ENCODE measurements at regions not wholly inside any gene's neighbourhood (a gene's known extent, or its start where the extent isn't known, plus 50 kb on each side); places are given as distances from the start of the nearest gene placed in this dataset.

DNA sequence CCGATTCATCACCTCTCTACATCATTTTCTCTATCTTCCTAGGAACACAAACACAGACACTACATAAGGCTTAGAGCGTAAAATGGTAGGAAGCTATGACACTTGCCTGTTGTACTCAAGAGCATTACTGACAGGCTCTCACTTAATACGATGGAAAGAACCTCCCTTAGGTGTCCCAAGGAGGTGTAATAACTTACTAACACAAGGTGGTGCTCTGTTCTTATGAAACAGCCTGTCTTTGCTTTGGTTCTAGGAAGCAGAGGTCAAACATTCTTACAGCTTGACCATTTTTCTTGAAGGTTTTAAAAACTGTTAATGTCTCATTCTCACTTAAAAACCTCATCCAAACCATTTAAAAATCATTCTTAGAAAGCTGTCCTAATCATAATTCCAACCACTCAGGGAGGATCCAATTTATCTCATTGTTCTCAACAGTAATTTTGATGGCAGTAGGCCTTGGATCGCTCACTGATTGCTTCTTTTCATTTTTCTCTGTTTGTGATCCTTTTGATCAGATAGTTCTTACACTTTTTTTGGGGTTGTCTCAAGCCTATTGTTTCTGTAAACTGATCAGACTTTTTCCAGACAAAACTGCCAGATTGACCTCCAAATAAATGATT, 317.8 kb upstream of the AGTR1 start:
- Histone ChIP-seq H3K9me3 (replicated peaks; ENCODE audit: control insufficient read depth, insufficient read depth, low read length) (no peaks in the 10 kb centered on the region), H3K36me3 (ENCODE audit: control insufficient read depth in 2 of 2, insufficient read depth in 2 of 2, low read length in 1 of 2) (no peaks in the 10 kb centered on the region), H3K4me3 (no peak overlapping the region), H3K4me2 (ENCODE audit: control insufficient read depth, insufficient read depth) (no peak overlapping the region), H3K4me1 (ENCODE audit: control insufficient read depth, insufficient read depth, low read length) (no peaks in the 10 kb centered on the region), H3K27me3 (replicated peaks in 1 of 2; ENCODE audit: control insufficient read depth in 2 of 2, insufficient read depth in 2 of 2, low read length in 1 of 2) (no peaks in the 10 kb centered on the region), H3K27ac (ENCODE audit: control insufficient read depth, insufficient read depth) (no peak overlapping the region), H3K79me2 (ENCODE audit: control insufficient read depth, insufficient read depth, low read length) (no peaks in the 10 kb centered on the region), H4K20me1 (ENCODE audit: control insufficient read depth, insufficient read depth) (no peaks in the 10 kb centered on the region), H3K9ac (ENCODE audit: control insufficient read depth, insufficient read depth, low read length) (no peak overlapping the region), H2AFZ (ENCODE audit: control insufficient read depth, low read depth, low read length) (peak overlapping the region; percentile 21)
- RAD21 ChIA-PET (ENCODE audit: unreplicated experiment): interaction anchor here (0.6 to 1.7 kb wide), 9 partner anchors 11 to 763 kb away, joined by 3 to 8 read pairs (median 3); no protein-coding TSS in a partner anchor
- DNase-seq (ENCODE audit: low read depth, low spot score) (no peak), FAIRE-seq (peak; percentile 88), ATAC-seq (peak; percentile 99)
- intact Hi-C loops (cut with micrococcal nuclease; ENCODE audit: unreplicated experiment) (loop anchor here (2.0 to 10.0 kb wide), 5 partner anchors 77 to 1015 kb away; partner anchors contain the start of gene CPA3), in situ Hi-C loops (cut with MboI) (loop anchor here (10.0 kb wide), 1 partner anchor 565 kb away; no protein-coding TSS in a partner anchor)
- TF ChIP-seq SMC3 (IDR thresholded peaks at IDR 0.05; ENCODE audit: borderline replicate concordance, low read length): peak; percentile 56; the same call in 1 of the 2 replicates
- TF ChIP-seq, protein P1, sequence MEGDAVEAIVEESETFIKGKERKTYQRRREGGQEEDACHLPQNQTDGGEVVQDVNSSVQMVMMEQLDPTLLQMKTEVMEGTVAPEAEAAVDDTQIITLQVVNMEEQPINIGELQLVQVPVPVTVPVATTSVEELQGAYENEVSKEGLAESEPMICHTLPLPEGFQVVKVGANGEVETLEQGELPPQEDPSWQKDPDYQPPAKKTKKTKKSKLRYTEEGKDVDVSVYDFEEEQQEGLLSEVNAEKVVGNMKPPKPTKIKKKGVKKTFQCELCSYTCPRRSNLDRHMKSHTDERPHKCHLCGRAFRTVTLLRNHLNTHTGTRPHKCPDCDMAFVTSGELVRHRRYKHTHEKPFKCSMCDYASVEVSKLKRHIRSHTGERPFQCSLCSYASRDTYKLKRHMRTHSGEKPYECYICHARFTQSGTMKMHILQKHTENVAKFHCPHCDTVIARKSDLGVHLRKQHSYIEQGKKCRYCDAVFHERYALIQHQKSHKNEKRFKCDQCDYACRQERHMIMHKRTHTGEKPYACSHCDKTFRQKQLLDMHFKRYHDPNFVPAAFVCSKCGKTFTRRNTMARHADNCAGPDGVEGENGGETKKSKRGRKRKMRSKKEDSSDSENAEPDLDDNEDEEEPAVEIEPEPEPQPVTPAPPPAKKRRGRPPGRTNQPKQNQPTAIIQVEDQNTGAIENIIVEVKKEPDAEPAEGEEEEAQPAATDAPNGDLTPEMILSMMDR (IDR thresholded peaks at IDR 0.05 in 2 of 3, conservative IDR thresholded peaks at IDR 0.05 in 1 of 3; ENCODE audit: control insufficient read depth in 2 of 3, extremely low read depth in 1 of 3, insufficient read depth in 1 of 3, low read depth in 3 of 3, low read length in 3 of 3): peak in 2 of 3 experiments; percentile 20 to 55; a peak in 3 of 6 replicates
- no peak for TF ChIP-seq NFIC (IDR thresholded peaks at IDR 0.05; ENCODE audit: low read depth, low read length)
- TF ChIP-seq LARP7 (IDR thresholded peaks at IDR 0.05): no peak
- TF ChIP-seq, protein P2, sequence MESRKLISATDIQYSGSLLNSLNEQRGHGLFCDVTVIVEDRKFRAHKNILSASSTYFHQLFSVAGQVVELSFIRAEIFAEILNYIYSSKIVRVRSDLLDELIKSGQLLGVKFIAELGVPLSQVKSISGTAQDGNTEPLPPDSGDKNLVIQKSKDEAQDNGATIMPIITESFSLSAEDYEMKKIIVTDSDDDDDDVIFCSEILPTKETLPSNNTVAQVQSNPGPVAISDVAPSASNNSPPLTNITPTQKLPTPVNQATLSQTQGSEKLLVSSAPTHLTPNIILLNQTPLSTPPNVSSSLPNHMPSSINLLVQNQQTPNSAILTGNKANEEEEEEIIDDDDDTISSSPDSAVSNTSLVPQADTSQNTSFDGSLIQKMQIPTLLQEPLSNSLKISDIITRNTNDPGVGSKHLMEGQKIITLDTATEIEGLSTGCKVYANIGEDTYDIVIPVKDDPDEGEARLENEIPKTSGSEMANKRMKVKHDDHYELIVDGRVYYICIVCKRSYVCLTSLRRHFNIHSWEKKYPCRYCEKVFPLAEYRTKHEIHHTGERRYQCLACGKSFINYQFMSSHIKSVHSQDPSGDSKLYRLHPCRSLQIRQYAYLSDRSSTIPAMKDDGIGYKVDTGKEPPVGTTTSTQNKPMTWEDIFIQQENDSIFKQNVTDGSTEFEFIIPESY (IDR thresholded peaks at IDR 0.05): no peak
- peak; percentile 57 for TF ChIP-seq RAD21 (IDR thresholded peaks at IDR 0.05; ENCODE audit: insufficient read depth, low read depth, low read length)
- no peak for TF ChIP-seq ZNF217 (IDR thresholded peaks at IDR 0.05)
- 53% methylated on average over 4 of the region's 4 CpGs for WGBS (ENCODE audit: insufficient coverage, insufficient replicate concordance, low lambda C conversion rate, missing lambda C conversion rate)
- CTCF ChIA-PET: interaction anchor here (0.6 to 3.7 kb wide), 24 partner anchors 12 to 574 kb away, joined by 3 to 26 read pairs (median 4); no protein-coding TSS in a partner anchor
- POLR2A ChIA-PET: interaction anchor here (0.6 kb wide), 1 partner anchor 941 kb away, joined by 3 read pairs; no protein-coding TSS in a partner anchor
- BruUV-seq (replicated peaks): no TSS peak
- SMC1A ChIA-PET (ENCODE audit: uncharacterized antibody, unreplicated experiment): interaction anchor here (0.7 to 2.7 kb wide), 14 partner anchors 12 to 566 kb away, joined by 3 to 11 read pairs (median 4); no protein-coding TSS in a partner anchor
